Thyroid gland (tissue), 4 donors: ENCODE measurements at regions not wholly inside any gene's neighbourhood (a gene's known extent, or its start where the extent isn't known, plus 50 kb on each side); places are given as distances from the start of the nearest gene placed in this dataset.

Source experiments
- CTCF ChIP-seq, 6 experiments: fragments of 200-600 bp in 3 of 6; fragments of 450-650 bp in 3 of 6; sonication (generic) in 3 of 6; IDR thresholded peaks; one replicate each; pipeline ENCODE4 v1.5.1; 2016 to 2019; ENCODE audit warnings: antibody characterized with exemption in 6 of 6, mild to moderate bottlenecking in 2 of 6, inconsistent platforms in 1 of 6, moderate library complexity in 1 of 6
- POLR2A ChIP-seq, 2 donors: fragments of 450-650 bp; IDR thresholded peaks; one replicate each; pipeline ENCODE4 v1.6.1; 2017; ENCODE audit warnings: antibody characterized with exemption in 2 of 2, mild to moderate bottlenecking in 2 of 2, moderate library complexity in 1 of 2

DNA sequence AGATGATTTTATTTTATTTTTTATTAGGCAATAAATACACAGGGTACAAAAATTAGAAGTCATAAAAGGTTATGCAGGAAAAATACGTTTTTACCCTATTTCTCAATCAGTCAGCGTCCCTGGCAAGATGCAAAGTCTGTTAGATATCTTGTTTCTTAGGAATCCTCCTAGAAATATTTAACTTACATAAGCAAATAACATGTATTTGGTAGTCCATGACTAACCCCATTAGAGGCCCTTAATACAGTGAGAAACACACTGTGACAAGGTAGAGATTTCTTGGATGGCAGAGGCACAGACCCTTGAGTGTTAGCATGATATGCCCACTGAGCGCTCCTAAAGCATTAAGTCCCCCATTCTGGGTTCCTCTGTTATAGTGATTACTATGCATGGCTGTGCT is 121.2 kb upstream of the ADAMTSL1 start:
- no peak for TF ChIP-seq CTCF (IDR thresholded peaks at IDR 0.05)
- TF ChIP-seq POLR2A (IDR thresholded peaks at IDR 0.05), result no peak
